H1 (cell line): ENCODE measurements at regions not wholly inside any gene's neighbourhood (a gene's known extent, or its start where the extent isn't known, plus 50 kb on each side); places are given as distances from the start of the nearest gene placed in this dataset.
A peak's percentile ranks its signal among the peaks of the same experiment; 100 is the strongest.

Source experiments
- CTCF ChIA-PET: fragments of 300-600 bp; sonication (Branson Sonifier 250); formaldehyde crosslinking; loops from one replicate; lab custom pipeline; 2021; ENCODE audit not compliant: partially characterized antibody; lab: Charles Lee
- POLR2A ChIA-PET: fragments of 300-600 bp; sonication (Branson Sonifier 250); formaldehyde crosslinking; loops from one replicate; lab custom pipeline; 2021; ENCODE audit warnings: inconsistent platforms; ENCODE audit not compliant: partially characterized antibody; lab: Charles Lee
- DNase-seq, 2 experiments: peaks; one replicate each; pipeline versions ENCODE4 v3.0.0 to v3.0.0-alpha.2; 2010 to 2022; ENCODE audit warnings: low spot score in 2 of 2, low read depth in 1 of 2, mixed read lengths in 1 of 2
- FAIRE-seq: peaks from 2 replicates; lab custom pipeline; 2011; peaks lifted over from hg19 to GRCh38; lab: Jason Lieb, UNC
- H2AFZ ChIP-seq: 2 replicates; pipeline ENCODE4 v1.8.1; 2012; ENCODE audit warnings: low read length, inconsistent platforms
- H2AK5ac ChIP-seq: 2 replicates; pipeline ENCODE4 v1.6.1; 2013; ENCODE audit warnings: low read depth, low read length
- H2BK120ac ChIP-seq: replicated peaks from 2 replicates; pipeline ENCODE3; 2013; ENCODE audit warnings: low read depth, low read length, inconsistent platforms
- H2BK12ac ChIP-seq: 2 replicates; pipeline ENCODE4 v1.6.1; 2013; ENCODE audit warnings: low read depth, low read length
- H2BK15ac ChIP-seq: 2 replicates; pipeline ENCODE4 v1.6.1; 2013; ENCODE audit warnings: low read length
- H2BK20ac ChIP-seq: 2 replicates; pipeline ENCODE4 v1.6.1; 2013; ENCODE audit warnings: low read length
- H2BK5ac ChIP-seq: 2 replicates; pipeline ENCODE4 v1.6.1; 2013; ENCODE audit warnings: low read depth, low read length
- H3K14ac ChIP-seq: 2 replicates; pipeline ENCODE4 v1.6.1; 2013; ENCODE audit warnings: inconsistent platforms; ENCODE audit not compliant: insufficient read length
- H3K18ac ChIP-seq: 2 replicates; pipeline ENCODE4 v1.6.1; 2013; ENCODE audit warnings: low read length; ENCODE audit errors: extremely low read depth
- H3K23ac ChIP-seq: 2 replicates; pipeline ENCODE4 v1.6.1; 2013; ENCODE audit warnings: inconsistent platforms; ENCODE audit not compliant: insufficient read length
- H3K23me2 ChIP-seq: 2 replicates; pipeline ENCODE4 v1.6.1; 2013; ENCODE audit warnings: low read depth, low read length
- H3K27ac ChIP-seq: 2 replicates; pipeline ENCODE4 v1.6.1; 2011; ENCODE audit warnings: low read depth, low read length, inconsistent platforms
- H3K27me3 ChIP-seq, 4 experiments: replicated peaks in 1 of 4; 1 replicate in 1 of 4; 2 replicates in 3 of 4; pipeline versions ENCODE4 v1.6.1 to v1.8.1; 2011 to 2013; ENCODE audit warnings: low read length in 3 of 4, mild to moderate bottlenecking in 3 of 4, inconsistent platforms in 2 of 4, mixed read lengths in 2 of 4, moderate library complexity in 1 of 4; ENCODE audit not compliant: control insufficient read depth in 3 of 4, insufficient read depth in 3 of 4; ENCODE audit errors: extremely low read depth in 1 of 4
- H3K36me3 ChIP-seq, 4 experiments: 2 replicates each; pipeline versions ENCODE4 v1.6.1 to v1.8.1; 2011 to 2013; ENCODE audit warnings: mild to moderate bottlenecking in 4 of 4, low read length in 3 of 4, moderate library complexity in 2 of 4, control low read depth in 1 of 4, inconsistent platforms in 1 of 4; ENCODE audit not compliant: insufficient read depth in 4 of 4, control insufficient read depth in 2 of 4
- H3K4ac ChIP-seq: replicated peaks from 2 replicates; pipeline ENCODE3; 2013; ENCODE audit warnings: low read length, low read depth, mixed read lengths, inconsistent platforms; ENCODE audit not compliant: insufficient read length
- H3K4me1 ChIP-seq, 4 experiments: replicated peaks in 1 of 4; 1 replicate in 1 of 4; 2 replicates in 3 of 4; pipeline versions ENCODE4 v1.6.1 to v1.8.1; 2011 to 2013; ENCODE audit warnings: low read length in 3 of 4, inconsistent platforms in 2 of 4, mixed read lengths in 1 of 4; ENCODE audit not compliant: insufficient read depth in 4 of 4, control insufficient read depth in 3 of 4
- H3K4me2 ChIP-seq, 2 experiments: 2 replicates each; pipeline versions ENCODE4 v1.6.1 to v1.8.1; 2011 to 2013; ENCODE audit warnings: low read depth in 2 of 2, low read length in 2 of 2, control low read depth in 1 of 2, inconsistent platforms in 1 of 2, mild to moderate bottlenecking in 1 of 2; ENCODE audit not compliant: insufficient read depth in 1 of 2
- H3K4me3 ChIP-seq, 4 experiments: fragments of 200-600, 300-600 bp in 1 of 4; sonication (generic), shearing (Covaris generic), sonication (Bioruptor Twin) in 1 of 4; 2 replicates each; pipeline versions ENCODE4 v1.5.1 to v1.8.1; 2011 to 2016; ENCODE audit warnings: low read length in 4 of 4, low read depth in 3 of 4, control low read depth in 2 of 4, inconsistent platforms in 2 of 4, mild to moderate bottlenecking in 2 of 4, mixed read lengths in 1 of 4, moderate library complexity in 1 of 4; ENCODE audit not compliant: insufficient read depth in 2 of 4; ENCODE audit errors: extremely low read depth in 1 of 4
- H3K56ac ChIP-seq: replicated peaks from 2 replicates; pipeline ENCODE3; 2013; ENCODE audit warnings: low read depth, mild to moderate bottlenecking, mixed read lengths, low read length, inconsistent platforms; ENCODE audit not compliant: insufficient read length
- H3K79me1 ChIP-seq: 2 replicates; pipeline ENCODE4 v1.6.1; 2013; ENCODE audit warnings: low read depth, low read length, control low read depth
- H3K79me2 ChIP-seq, 2 experiments: 2 replicates each; pipeline versions ENCODE4 v1.6.1 to v1.8.1; 2012 to 2013; ENCODE audit warnings: low read length in 2 of 2, mild to moderate bottlenecking in 2 of 2, inconsistent platforms in 1 of 2; ENCODE audit not compliant: insufficient read depth in 2 of 2, control insufficient read depth in 1 of 2
- H3K9ac ChIP-seq, 4 experiments: replicated peaks in 1 of 4; 1 replicate in 1 of 4; 2 replicates in 3 of 4; pipeline versions ENCODE4 v1.6.1 to v1.8.1; 2011 to 2013; ENCODE audit warnings: low read depth in 3 of 4, low read length in 3 of 4, control low read depth in 2 of 4, mild to moderate bottlenecking in 2 of 4, moderate library complexity in 2 of 4, inconsistent platforms in 1 of 4; ENCODE audit errors: extremely low read depth in 1 of 4
- H3K9me3 ChIP-seq, 2 experiments: 2 replicates each; pipeline versions ENCODE4 v1.6.1 to v1.8.1; 2012 to 2013; ENCODE audit warnings: mild to moderate bottlenecking in 2 of 2, moderate library complexity in 2 of 2, control low read depth in 1 of 2, inconsistent platforms in 1 of 2, low read depth in 1 of 2, low read length in 1 of 2, mixed read lengths in 1 of 2; ENCODE audit not compliant: insufficient read depth in 2 of 2
- H4K20me1 ChIP-seq, 2 experiments: replicated peaks in 1 of 2; 2 replicates each; pipeline versions ENCODE3 to v1.8.1; 2011 to 2013; ENCODE audit warnings: inconsistent platforms in 2 of 2, low read length in 2 of 2, mild to moderate bottlenecking in 1 of 2; ENCODE audit not compliant: insufficient read depth in 2 of 2, control insufficient read depth in 1 of 2
- H4K5ac ChIP-seq: 2 replicates; pipeline ENCODE4 v1.6.1; 2013; ENCODE audit warnings: low read length, low read depth, mixed read lengths, inconsistent platforms; ENCODE audit not compliant: insufficient read length
- H4K8ac ChIP-seq: 2 replicates; pipeline ENCODE4 v1.8.0; 2013; ENCODE audit warnings: mild to moderate bottlenecking, moderate library complexity, low read length, inconsistent platforms; ENCODE audit not compliant: insufficient read depth; ENCODE audit errors: extremely low read depth
- H4K91ac ChIP-seq: replicated peaks from 2 replicates; pipeline ENCODE3; 2013; ENCODE audit warnings: low read length, mixed read lengths, inconsistent platforms; ENCODE audit not compliant: insufficient read length
- ASH2L ChIP-seq: fragments of 200-600, 300-600 bp; sonication (generic); IDR thresholded peaks from one replicate; pipeline ENCODE4 v1.7.1; 2017; ENCODE audit warnings: low read length
- ATF3 ChIP-seq: IDR thresholded peaks from 2 replicates; pipeline ENCODE4 v1.6.1; 2011; ENCODE audit warnings: low read depth, mild to moderate bottlenecking, low read length; ENCODE audit not compliant: insufficient read depth
- BACH1 ChIP-seq: IDR thresholded peaks from 2 replicates; pipeline ENCODE4 v1.6.1; 2012; ENCODE audit warnings: low read length, improper control_type of control experiment
- CHD1 ChIP-seq: IDR thresholded peaks from 2 replicates; pipeline ENCODE4 v1.6.1; 2012; ENCODE audit warnings: low read depth, low read length, improper control_type of control experiment
- CTBP2 ChIP-seq: IDR thresholded peaks from 2 replicates; pipeline ENCODE4 v1.7.0; 2011; ENCODE audit warnings: borderline replicate concordance, mild to moderate bottlenecking, moderate library complexity, mixed read lengths, low read length; ENCODE audit not compliant: insufficient read depth, insufficient read length
- E2F6 ChIP-seq: IDR thresholded peaks from 2 replicates; pipeline ENCODE4 v1.6.1; 2012; ENCODE audit warnings: inconsistent platforms
- HDAC6 ChIP-seq: IDR thresholded peaks from one replicate; pipeline ENCODE4 v1.7.1; 2012; ENCODE audit warnings: low read depth, mild to moderate bottlenecking, inconsistent platforms, low read length, moderate library complexity
- MAX ChIP-seq: IDR thresholded peaks from 2 replicates; pipeline ENCODE4 v1.6.1; 2012; ENCODE audit warnings: inconsistent platforms
- RXRA ChIP-seq: IDR thresholded peaks from 2 replicates; pipeline ENCODE4 v1.6.1; 2011; ENCODE audit warnings: low read depth, mild to moderate bottlenecking, low read length, moderate library complexity; ENCODE audit not compliant: insufficient read depth
- TBP ChIP-seq: IDR thresholded peaks from 2 replicates; pipeline ENCODE4 v1.6.1; 2011; ENCODE audit warnings: low read depth, low read length, improper control_type of control experiment
- WGBS, 2 experiments: shearing (Covaris generic) in 1 of 2; methylation state at CpG; one replicate each; pipeline versions ENCODE4 v1.1.6 to v1.1.7; 2013 to 2015; ENCODE audit warnings: low lambda C conversion rate in 2 of 2, mixed read lengths in 2 of 2, inconsistent platforms in 1 of 2, low coverage in 1 of 2, missing lambda C conversion rate in 1 of 2; ENCODE audit not compliant: insufficient replicate concordance in 2 of 2, insufficient coverage in 1 of 2, insufficient read length in 1 of 2; ENCODE audit errors: extremely low coverage in 1 of 2, missing lambda C conversion rate in 1 of 2; 5-methylcytosine and 5-hydroxymethylcytosine counted together

GRCh38 chr11:43579171-43579918, 101.2 kb upstream of the HSD17B12 start:
- 1% methylated on average over 75 of the region's 83 CpGs; no CpG with 5 or more reads in 1 of the 2 experiments for WGBS, 2 experiments
- peak overlapping the region; percentile 79 for H2AFZ ChIP-seq
- TF ChIP-seq BACH1 (no peak), CHD1 (no peak), HDAC6 (no peak), RXRA (no peak), MAX (no peak), TBP (no peak), ATF3 (no peak), CTBP2 (no peak), ASH2L (peak; percentile 86), E2F6 (peak; percentile 26; the same call in 1 of the 2 replicates)

More at GRCh38 chr11:43579171-43579918, 101.2 kb upstream of the HSD17B12 start:
- Histone ChIP-seq H4K91ac (no peak overlapping the region), H3K79me1 (no peaks in the 10 kb centered on the region), H3K9ac (no peak overlapping the region), H2BK120ac (no peak overlapping the region), H3K18ac (no peak overlapping the region), H2AK5ac (no peak overlapping the region), H2BK20ac (no peak overlapping the region), H2BK5ac (no peak overlapping the region), H3K9me3 (no peaks in the 10 kb centered on the region), H3K79me2 (no peaks in the 10 kb centered on the region), H3K27me3 (peaks cover 75 to 96% (median 91%) of the 10 kb centered on the region in 4 experiments), H3K36me3 (no peaks in the 10 kb centered on the region), H3K14ac (no peak overlapping the region), H3K4me3 (peak overlapping the region; percentile 51 to 90 (median 79)), H3K27ac (no peak overlapping the region), H4K8ac (no peak overlapping the region; the same call in 1 of the 2 replicates), H3K4me1 (peaks cover 5 to 46% (median 16%) of the 10 kb centered on the region in 4 experiments), H3K56ac (no peak overlapping the region), H2BK15ac (no peak overlapping the region), H3K23me2 (peaks cover 30% of the 10 kb centered on the region), H2BK12ac (no peak overlapping the region), H3K4ac (no peak overlapping the region), H3K4me2 (peak overlapping the region; percentile 98 to 99), H4K5ac (no peak overlapping the region), H3K23ac (no peak overlapping the region), H4K20me1 (peaks cover 4 to 14% of the 10 kb centered on the region in 2 experiments)
- DNase-seq (peak in 1 of 2 experiments; percentile 86), FAIRE-seq (no peak)
- ChIA-PET CTCF (interaction anchor here (0.8 to 25.5 kb wide), 3 partner anchors 21 to 272 kb away, joined by 3 to 646 read pairs (median 3); no protein-coding TSS in a partner anchor), POLR2A (interaction anchor here (2.0 kb wide), 1 partner anchor 29 kb away, joined by 6 read pairs; no protein-coding TSS in a partner anchor)
